GM18502 (cell line): ENCODE measurements at regions not wholly inside any gene's neighbourhood (a gene's known extent, or its start where the extent isn't known, plus 50 kb on each side); places are given as distances from the start of the nearest gene placed in this dataset.

Experiments used
- ATAC-seq: cut with Tn5 transposase; IDR thresholded peaks from one replicate; pipeline ENCODE4 v1.9.1; 2021; ENCODE audit warnings: mild to moderate bottlenecking; ENCODE audit not compliant: unreplicated experiment, poor library complexity

DNA sequence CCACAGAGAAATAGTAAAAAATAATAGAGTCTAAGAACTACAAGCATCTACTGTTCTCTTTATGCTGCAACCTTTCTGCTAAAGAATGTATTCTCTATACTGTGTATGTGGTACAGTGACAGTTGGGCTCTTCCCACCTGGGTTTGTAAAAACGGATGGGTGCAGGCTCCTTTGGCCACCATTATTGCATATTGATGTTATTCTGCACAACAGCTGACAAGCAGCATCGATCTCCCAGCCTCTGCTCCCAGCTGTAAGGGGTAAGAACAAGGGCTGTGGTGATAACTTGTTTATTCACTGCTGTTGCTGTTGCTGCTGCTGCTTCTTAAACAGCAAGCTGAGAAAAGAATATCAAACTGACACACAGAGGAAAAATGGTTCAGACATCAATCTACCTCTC, 56.1 kb downstream of the KCNRG start:
- no peak for ATAC-seq

DNA sequence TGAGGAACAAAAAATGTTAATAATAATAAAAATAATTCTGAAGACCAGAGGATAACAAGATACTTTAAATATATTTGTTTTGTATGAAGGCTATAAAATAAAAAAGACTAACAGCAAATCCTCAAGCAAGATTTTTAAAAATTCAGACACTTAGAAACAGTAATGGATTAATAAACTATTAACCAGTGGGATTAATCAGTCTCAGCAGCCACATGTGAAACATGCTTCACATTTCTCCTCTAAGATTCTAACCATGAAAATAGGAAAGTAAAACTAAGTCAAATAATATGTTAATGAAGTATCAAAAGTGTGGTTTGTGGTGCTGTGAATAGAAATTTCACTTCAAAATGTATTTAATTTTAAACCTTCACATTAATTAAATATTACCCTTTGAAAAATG, 57.4 kb downstream of the KCNRG start:
- no peak for ATAC-seq

DNA sequence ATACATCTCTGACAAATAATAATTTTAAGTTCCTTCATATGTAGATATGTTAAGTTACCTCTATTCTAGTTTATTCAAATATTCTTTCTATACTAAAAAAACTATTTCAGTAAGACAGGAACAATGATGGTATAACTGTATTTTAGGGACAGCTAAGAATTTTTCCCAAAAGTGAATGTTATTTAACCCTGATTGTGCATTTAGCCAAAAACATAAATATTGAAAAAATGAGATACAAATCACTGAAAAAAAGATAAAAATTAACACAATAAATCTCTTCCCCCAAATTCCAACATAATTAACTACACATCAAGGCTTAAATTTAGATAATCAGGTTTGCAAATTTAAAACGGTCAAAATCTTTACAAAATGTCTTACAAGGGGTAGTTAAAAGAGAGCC, 58.1 kb downstream of the KCNRG start:
- no peak for ATAC-seq

DNA sequence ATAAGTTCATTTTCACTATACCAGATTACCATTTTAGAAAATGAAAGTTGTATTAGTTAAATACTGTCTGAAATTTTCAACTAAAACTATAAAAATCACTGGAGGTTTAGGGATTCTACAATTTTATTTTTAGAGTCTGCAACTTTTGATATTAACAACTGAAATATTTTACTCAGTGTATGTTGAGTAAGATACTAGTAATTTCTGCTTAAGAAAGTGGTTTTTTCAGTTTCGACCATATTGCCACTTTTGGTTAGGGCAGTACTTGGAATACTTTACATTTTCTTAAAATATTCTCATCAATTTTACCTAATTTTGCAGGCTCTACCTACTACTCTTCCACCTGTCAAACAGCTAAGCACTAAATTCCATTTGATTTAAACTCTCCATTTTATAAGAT, 59.6 kb downstream of the KCNRG start:
- ATAC-seq: peak; percentile 62

DNA sequence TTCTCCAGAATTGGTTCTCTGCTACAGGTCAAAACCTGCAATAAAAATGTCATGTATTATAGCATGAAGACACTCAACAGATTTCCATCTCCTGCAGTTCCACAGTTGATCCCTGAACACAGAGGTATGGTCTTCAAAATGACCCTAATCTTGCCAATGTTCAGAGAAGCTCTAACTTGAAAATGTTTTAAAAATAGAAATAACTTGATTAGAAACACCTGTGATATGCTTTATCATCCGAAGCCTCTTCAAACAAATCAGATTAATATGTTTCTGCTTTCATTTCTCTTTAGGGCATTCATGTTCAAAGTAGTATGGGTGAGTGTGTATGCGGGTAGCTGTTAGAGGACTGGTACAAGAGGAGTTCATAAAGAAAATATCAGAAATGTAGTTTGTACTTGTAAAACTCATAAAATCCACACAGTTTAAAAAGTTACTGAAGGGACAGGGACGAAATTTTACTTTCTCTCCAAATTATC, 60.4 kb downstream of the KCNRG start:
- ATAC-seq: no peak

DNA sequence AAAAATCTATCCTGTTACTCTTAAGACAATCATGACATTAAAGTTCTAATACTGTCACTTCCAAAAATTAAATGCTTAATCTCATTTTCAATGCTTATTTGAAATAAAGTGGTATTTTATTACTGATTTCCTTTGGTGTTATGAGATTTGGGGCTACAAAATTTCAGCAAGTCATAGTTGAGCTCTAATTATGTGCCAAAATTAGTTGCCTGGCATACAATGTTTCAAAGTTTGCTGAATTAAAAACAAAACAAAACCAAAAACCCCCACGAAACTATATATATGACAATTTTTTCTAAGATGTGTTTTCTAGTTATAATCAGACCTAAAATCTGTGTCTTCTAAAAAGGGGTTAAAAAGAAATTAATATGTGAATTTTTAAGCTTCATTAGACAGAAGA, 62.2 kb downstream of the KCNRG start:
- no peak for ATAC-seq

DNA sequence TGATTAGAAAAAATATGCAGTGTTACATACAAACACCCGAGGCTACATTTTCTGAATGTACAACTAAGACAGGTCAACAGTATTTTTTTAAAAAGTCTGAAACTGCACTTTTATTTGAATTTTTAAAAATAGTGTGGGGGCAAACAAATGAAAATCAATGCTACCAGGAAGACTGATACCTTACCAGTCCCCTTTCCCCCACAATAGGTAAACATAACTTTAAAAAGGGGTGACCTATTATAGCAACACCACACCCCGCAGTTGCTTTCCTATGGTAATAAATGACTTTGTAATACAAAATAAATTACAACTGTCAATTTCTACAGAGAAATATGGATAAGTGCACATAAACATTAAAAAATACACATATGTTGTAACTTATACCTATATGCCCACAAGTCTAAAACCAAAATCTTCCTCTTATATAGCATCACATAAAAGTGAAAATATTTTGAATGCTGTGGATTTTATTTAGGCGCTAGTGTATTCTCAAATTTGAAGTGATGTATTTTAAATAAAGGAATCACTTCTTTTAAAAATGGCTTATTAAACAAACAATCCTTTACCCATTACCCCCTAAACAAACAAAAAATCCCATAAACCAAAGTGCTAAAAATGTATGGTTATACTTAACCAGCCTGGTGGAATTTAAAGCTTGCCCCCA, 63.1 kb downstream of the KCNRG start:
- ATAC-seq: no peak

DNA sequence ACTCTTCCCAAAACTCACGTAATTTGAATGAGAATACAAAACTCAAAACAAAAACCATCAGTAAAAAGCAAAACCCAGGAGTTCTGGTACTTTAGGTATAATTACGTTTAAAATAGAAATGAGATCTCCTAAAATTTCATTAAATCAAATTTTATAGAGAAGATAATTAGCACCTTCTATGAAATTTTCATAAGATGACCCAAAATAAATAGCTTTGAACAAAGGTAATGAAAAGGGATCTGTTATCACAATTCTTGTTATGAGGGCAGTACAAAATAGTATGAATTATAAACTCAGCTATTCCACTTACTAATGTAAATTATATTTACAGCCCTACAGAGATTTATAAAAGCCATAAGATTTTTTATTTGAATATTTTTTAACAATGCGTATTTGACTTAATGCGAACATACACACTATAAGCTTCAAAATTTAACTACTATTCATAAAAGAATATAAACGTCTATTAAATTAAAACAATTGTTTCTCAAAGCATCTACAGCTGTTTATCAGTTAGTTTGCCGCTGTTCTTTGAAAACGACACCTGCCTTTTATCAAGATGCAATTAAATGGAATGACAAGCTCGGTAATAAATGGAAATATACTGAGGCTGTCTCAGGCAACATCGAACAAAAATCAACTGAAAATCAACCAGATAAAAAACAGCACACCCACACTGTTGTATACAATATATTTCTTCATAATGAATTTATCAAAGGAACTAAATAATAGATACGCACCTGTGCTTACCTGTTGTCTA, 63.8 kb downstream of the KCNRG start:
- ATAC-seq: no peak

DNA sequence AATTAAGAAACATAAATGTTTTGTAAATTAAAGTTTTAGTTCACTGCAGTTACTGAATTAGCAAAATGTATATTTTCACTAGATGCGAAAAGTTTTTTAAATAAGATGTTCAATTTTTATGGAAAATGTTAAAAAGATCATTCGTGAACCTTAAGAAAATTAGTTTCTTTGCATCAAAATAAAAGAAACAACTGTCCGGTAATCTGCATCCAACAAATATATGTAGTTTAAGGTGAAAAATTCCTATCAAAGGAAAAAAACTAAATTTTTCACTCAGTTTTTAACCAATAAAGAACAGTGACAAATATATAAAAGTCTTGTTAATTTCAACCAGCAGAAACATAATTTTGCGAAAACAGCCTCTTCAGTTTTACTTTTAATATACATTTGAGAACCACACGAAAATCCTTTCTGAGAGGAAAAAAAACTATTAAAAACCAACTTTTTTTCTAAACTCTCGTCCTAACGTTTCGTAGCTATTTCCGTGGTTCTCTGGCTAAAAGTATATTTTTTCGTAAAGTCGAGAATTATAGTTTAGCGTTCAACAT, 64.5 kb downstream of the KCNRG start:
- no peak for ATAC-seq

GRCh38 chr13:50080203-50080910, 65.1 kb downstream of the KCNRG start:
- ATAC-seq: no peak

- ATAC-seq: no peak
Observed at GRCh38 chr13:50080911-50081678, 65.9 kb downstream of the KCNRG start.

DNA sequence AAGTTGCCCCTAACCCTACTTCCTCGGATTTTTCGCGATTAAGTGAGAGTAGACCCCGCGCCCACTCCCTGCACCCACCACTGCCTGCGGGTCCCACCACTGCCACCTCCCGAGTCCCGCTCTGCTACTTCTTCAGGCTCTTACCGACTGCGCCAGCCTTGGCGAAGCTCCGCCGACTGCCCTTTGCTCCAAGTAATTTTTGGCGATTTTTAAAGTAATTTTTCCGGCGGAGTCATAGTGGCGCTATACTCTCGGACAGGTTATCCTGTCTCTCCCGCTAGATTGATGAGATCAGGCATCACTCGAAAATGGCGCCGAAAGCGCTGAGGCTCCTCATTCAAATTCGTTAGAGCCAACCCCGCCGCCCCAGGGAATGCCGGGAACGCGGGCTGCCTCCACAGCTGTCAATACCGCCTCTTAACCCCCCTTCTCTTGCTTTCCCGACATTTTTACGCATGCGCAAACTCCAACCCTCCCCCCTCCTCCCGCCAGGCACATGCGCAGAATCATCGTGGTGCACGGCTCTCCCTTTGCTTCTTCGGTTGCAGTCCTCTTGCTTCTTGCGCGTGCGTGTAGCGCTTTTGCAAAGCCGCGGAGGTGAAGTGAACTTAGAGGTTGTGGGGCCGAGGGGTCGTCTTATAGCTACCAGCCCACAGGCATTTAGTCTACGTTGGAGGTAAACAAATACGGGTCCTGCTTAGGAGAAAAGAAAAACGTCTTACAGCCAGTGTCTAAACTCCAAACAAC, 66.6 kb downstream of the KCNRG start:
- ATAC-seq: peak; percentile 66

DNA sequence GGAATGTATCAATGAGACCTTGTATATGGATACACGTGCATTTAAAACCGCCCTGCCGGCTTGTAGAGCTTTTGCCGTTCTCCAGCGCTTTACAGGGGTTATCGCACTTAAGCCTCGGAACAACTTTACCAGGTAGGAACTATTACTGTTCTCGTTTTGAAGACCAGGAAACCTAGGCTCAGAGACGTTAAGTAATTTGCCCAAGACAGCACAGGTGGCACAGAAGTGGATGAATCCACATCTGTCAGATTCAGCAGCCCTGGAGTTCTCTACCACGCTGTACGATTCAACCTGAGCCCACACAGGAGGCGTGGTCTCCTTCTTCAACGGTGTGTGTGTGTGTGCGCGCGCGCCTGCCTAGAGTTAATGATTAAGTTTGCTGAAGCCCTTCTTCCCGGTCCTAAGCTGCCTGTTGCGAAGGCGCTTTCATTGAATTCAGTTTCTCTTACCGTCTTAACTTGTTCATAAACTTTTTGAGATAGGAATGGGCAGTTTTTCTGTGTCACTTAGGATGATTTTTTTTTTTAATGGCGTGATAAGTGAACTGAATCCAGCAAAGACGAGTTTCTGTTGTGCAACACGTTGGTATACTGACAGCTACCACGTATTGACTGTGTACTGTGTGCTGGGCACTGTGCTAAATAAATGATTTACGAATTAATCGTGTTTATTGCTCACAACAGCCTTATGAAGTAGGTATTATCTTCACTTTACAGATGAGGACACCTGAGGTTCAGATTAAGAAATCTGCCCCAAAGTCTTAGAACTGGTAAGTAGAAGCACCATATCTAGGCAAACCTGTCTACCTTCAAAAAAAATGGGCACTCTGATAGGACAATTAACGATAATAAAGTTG, 67.4 kb downstream of the KCNRG start:
- ATAC-seq: peak; percentile 64

- no peak for ATAC-seq
Observed at GRCh38 chr13:50085063-50085462, 69.8 kb downstream of the KCNRG start.

- no peak for ATAC-seq
Observed at GRCh38 chr13:50089633-50090032, 74.4 kb downstream of the KCNRG start.

GRCh38 chr13:50090211-50090610, 75.0 kb downstream of the KCNRG start:
- ATAC-seq: no peak

- no peak for ATAC-seq
Observed at GRCh38 chr13:50094615-50095293, 79.5 kb downstream of the KCNRG start.

GRCh38 chr13:50098693-50099092, 83.4 kb downstream of the KCNRG start:
- no peak for ATAC-seq
